H1 (cell line): ENCODE measurements at regions not wholly inside any gene's neighbourhood (a gene's known extent, or its start where the extent isn't known, plus 50 kb on each side); places are given as distances from the start of the nearest gene placed in this dataset.
"Not testable (repeated sequence)": the region's sequence is repeated elsewhere in the genome, so short reads cannot be mapped to it uniquely, and the experiment has no call there.

Experiments used
- CTCF ChIA-PET: fragments of 300-600 bp; sonication (Branson Sonifier 250); formaldehyde crosslinking; loops from one replicate; lab custom pipeline; 2021; ENCODE audit not compliant: partially characterized antibody; lab: Charles Lee
- POLR2A ChIA-PET: fragments of 300-600 bp; sonication (Branson Sonifier 250); formaldehyde crosslinking; loops from one replicate; lab custom pipeline; 2021; ENCODE audit warnings: inconsistent platforms; ENCODE audit not compliant: partially characterized antibody; lab: Charles Lee
- DNase-seq, 2 experiments: peaks; one replicate each; pipeline versions ENCODE4 v3.0.0 to v3.0.0-alpha.2; 2010 to 2022; ENCODE audit warnings: low spot score in 2 of 2, low read depth in 1 of 2, mixed read lengths in 1 of 2
- FAIRE-seq: peaks from 2 replicates; lab custom pipeline; 2011; peaks lifted over from hg19 to GRCh38; lab: Jason Lieb, UNC
- H2AFZ ChIP-seq: 2 replicates; pipeline ENCODE4 v1.8.1; 2012; ENCODE audit warnings: low read length, inconsistent platforms
- H2AK5ac ChIP-seq: 2 replicates; pipeline ENCODE4 v1.6.1; 2013; ENCODE audit warnings: low read depth, low read length
- H2BK120ac ChIP-seq: replicated peaks from 2 replicates; pipeline ENCODE3; 2013; ENCODE audit warnings: low read depth, low read length, inconsistent platforms
- H2BK12ac ChIP-seq: 2 replicates; pipeline ENCODE4 v1.6.1; 2013; ENCODE audit warnings: low read depth, low read length
- H2BK15ac ChIP-seq: 2 replicates; pipeline ENCODE4 v1.6.1; 2013; ENCODE audit warnings: low read length
- H2BK20ac ChIP-seq: 2 replicates; pipeline ENCODE4 v1.6.1; 2013; ENCODE audit warnings: low read length
- H2BK5ac ChIP-seq: 2 replicates; pipeline ENCODE4 v1.6.1; 2013; ENCODE audit warnings: low read depth, low read length
- H3K14ac ChIP-seq: 2 replicates; pipeline ENCODE4 v1.6.1; 2013; ENCODE audit warnings: inconsistent platforms; ENCODE audit not compliant: insufficient read length
- H3K18ac ChIP-seq: 2 replicates; pipeline ENCODE4 v1.6.1; 2013; ENCODE audit warnings: low read length; ENCODE audit errors: extremely low read depth
- H3K23ac ChIP-seq: 2 replicates; pipeline ENCODE4 v1.6.1; 2013; ENCODE audit warnings: inconsistent platforms; ENCODE audit not compliant: insufficient read length
- H3K23me2 ChIP-seq: 2 replicates; pipeline ENCODE4 v1.6.1; 2013; ENCODE audit warnings: low read depth, low read length
- H3K27ac ChIP-seq: 2 replicates; pipeline ENCODE4 v1.6.1; 2011; ENCODE audit warnings: low read depth, low read length, inconsistent platforms
- H3K27me3 ChIP-seq, 4 experiments: replicated peaks in 1 of 4; 1 replicate in 1 of 4; 2 replicates in 3 of 4; pipeline versions ENCODE4 v1.6.1 to v1.8.1; 2011 to 2013; ENCODE audit warnings: low read length in 3 of 4, mild to moderate bottlenecking in 3 of 4, inconsistent platforms in 2 of 4, mixed read lengths in 2 of 4, moderate library complexity in 1 of 4; ENCODE audit not compliant: control insufficient read depth in 3 of 4, insufficient read depth in 3 of 4; ENCODE audit errors: extremely low read depth in 1 of 4
- H3K36me3 ChIP-seq, 4 experiments: 2 replicates each; pipeline versions ENCODE4 v1.6.1 to v1.8.1; 2011 to 2013; ENCODE audit warnings: mild to moderate bottlenecking in 4 of 4, low read length in 3 of 4, moderate library complexity in 2 of 4, control low read depth in 1 of 4, inconsistent platforms in 1 of 4; ENCODE audit not compliant: insufficient read depth in 4 of 4, control insufficient read depth in 2 of 4
- H3K4ac ChIP-seq: replicated peaks from 2 replicates; pipeline ENCODE3; 2013; ENCODE audit warnings: low read length, low read depth, mixed read lengths, inconsistent platforms; ENCODE audit not compliant: insufficient read length
- H3K4me1 ChIP-seq, 4 experiments: replicated peaks in 1 of 4; 1 replicate in 1 of 4; 2 replicates in 3 of 4; pipeline versions ENCODE4 v1.6.1 to v1.8.1; 2011 to 2013; ENCODE audit warnings: low read length in 3 of 4, inconsistent platforms in 2 of 4, mixed read lengths in 1 of 4; ENCODE audit not compliant: insufficient read depth in 4 of 4, control insufficient read depth in 3 of 4
- H3K4me2 ChIP-seq, 2 experiments: 2 replicates each; pipeline versions ENCODE4 v1.6.1 to v1.8.1; 2011 to 2013; ENCODE audit warnings: low read depth in 2 of 2, low read length in 2 of 2, control low read depth in 1 of 2, inconsistent platforms in 1 of 2, mild to moderate bottlenecking in 1 of 2; ENCODE audit not compliant: insufficient read depth in 1 of 2
- H3K4me3 ChIP-seq, 4 experiments: fragments of 200-600, 300-600 bp in 1 of 4; sonication (generic), shearing (Covaris generic), sonication (Bioruptor Twin) in 1 of 4; 2 replicates each; pipeline versions ENCODE4 v1.5.1 to v1.8.1; 2011 to 2016; ENCODE audit warnings: low read length in 4 of 4, low read depth in 3 of 4, control low read depth in 2 of 4, inconsistent platforms in 2 of 4, mild to moderate bottlenecking in 2 of 4, mixed read lengths in 1 of 4, moderate library complexity in 1 of 4; ENCODE audit not compliant: insufficient read depth in 2 of 4; ENCODE audit errors: extremely low read depth in 1 of 4
- H3K56ac ChIP-seq: replicated peaks from 2 replicates; pipeline ENCODE3; 2013; ENCODE audit warnings: low read depth, mild to moderate bottlenecking, mixed read lengths, low read length, inconsistent platforms; ENCODE audit not compliant: insufficient read length
- H3K79me1 ChIP-seq: 2 replicates; pipeline ENCODE4 v1.6.1; 2013; ENCODE audit warnings: low read depth, low read length, control low read depth
- H3K79me2 ChIP-seq, 2 experiments: 2 replicates each; pipeline versions ENCODE4 v1.6.1 to v1.8.1; 2012 to 2013; ENCODE audit warnings: low read length in 2 of 2, mild to moderate bottlenecking in 2 of 2, inconsistent platforms in 1 of 2; ENCODE audit not compliant: insufficient read depth in 2 of 2, control insufficient read depth in 1 of 2
- H3K9ac ChIP-seq, 4 experiments: replicated peaks in 1 of 4; 1 replicate in 1 of 4; 2 replicates in 3 of 4; pipeline versions ENCODE4 v1.6.1 to v1.8.1; 2011 to 2013; ENCODE audit warnings: low read depth in 3 of 4, low read length in 3 of 4, control low read depth in 2 of 4, mild to moderate bottlenecking in 2 of 4, moderate library complexity in 2 of 4, inconsistent platforms in 1 of 4; ENCODE audit errors: extremely low read depth in 1 of 4
- H3K9me3 ChIP-seq, 2 experiments: 2 replicates each; pipeline versions ENCODE4 v1.6.1 to v1.8.1; 2012 to 2013; ENCODE audit warnings: mild to moderate bottlenecking in 2 of 2, moderate library complexity in 2 of 2, control low read depth in 1 of 2, inconsistent platforms in 1 of 2, low read depth in 1 of 2, low read length in 1 of 2, mixed read lengths in 1 of 2; ENCODE audit not compliant: insufficient read depth in 2 of 2
- H4K20me1 ChIP-seq, 2 experiments: replicated peaks in 1 of 2; 2 replicates each; pipeline versions ENCODE3 to v1.8.1; 2011 to 2013; ENCODE audit warnings: inconsistent platforms in 2 of 2, low read length in 2 of 2, mild to moderate bottlenecking in 1 of 2; ENCODE audit not compliant: insufficient read depth in 2 of 2, control insufficient read depth in 1 of 2
- H4K5ac ChIP-seq: 2 replicates; pipeline ENCODE4 v1.6.1; 2013; ENCODE audit warnings: low read length, low read depth, mixed read lengths, inconsistent platforms; ENCODE audit not compliant: insufficient read length
- H4K8ac ChIP-seq: 2 replicates; pipeline ENCODE4 v1.8.0; 2013; ENCODE audit warnings: mild to moderate bottlenecking, moderate library complexity, low read length, inconsistent platforms; ENCODE audit not compliant: insufficient read depth; ENCODE audit errors: extremely low read depth
- H4K91ac ChIP-seq: replicated peaks from 2 replicates; pipeline ENCODE3; 2013; ENCODE audit warnings: low read length, mixed read lengths, inconsistent platforms; ENCODE audit not compliant: insufficient read length
- YY1 ChIP-seq: IDR thresholded peaks from 2 replicates; pipeline ENCODE4 v1.6.1; 2011; ENCODE audit warnings: low read depth, mild to moderate bottlenecking, low read length
- WGBS, 2 experiments: shearing (Covaris generic) in 1 of 2; methylation state at CpG; one replicate each; pipeline versions ENCODE4 v1.1.6 to v1.1.7; 2013 to 2015; ENCODE audit warnings: low lambda C conversion rate in 2 of 2, mixed read lengths in 2 of 2, inconsistent platforms in 1 of 2, low coverage in 1 of 2, missing lambda C conversion rate in 1 of 2; ENCODE audit not compliant: insufficient replicate concordance in 2 of 2, insufficient coverage in 1 of 2, insufficient read length in 1 of 2; ENCODE audit errors: extremely low coverage in 1 of 2, missing lambda C conversion rate in 1 of 2; 5-methylcytosine and 5-hydroxymethylcytosine counted together

- peak in 1 of 2 experiments; percentile 2 for DNase-seq
Observed at GRCh38 chr1:83208540-83208939, 790.4 kb downstream of the TTLL7 start.

GRCh38 chr1:83194610-83195009 lies 804.3 kb downstream of the TTLL7 start:
- H3K23me2 ChIP-seq, H3K4me2 ChIP-seq, H4K91ac ChIP-seq, H3K18ac ChIP-seq, H3K4ac ChIP-seq, FAIRE-seq, H3K79me1 ChIP-seq, H4K8ac ChIP-seq, CTCF ChIA-PET, H3K36me3 ChIP-seq, H2BK120ac ChIP-seq, H2BK20ac ChIP-seq, POLR2A ChIA-PET, H4K5ac ChIP-seq, H3K27ac ChIP-seq, H3K23ac ChIP-seq, H3K14ac ChIP-seq, H3K79me2 ChIP-seq, H4K20me1 ChIP-seq, H3K9me3 ChIP-seq, H3K56ac ChIP-seq, H3K27me3 ChIP-seq, H3K9ac ChIP-seq, H3K4me1 ChIP-seq, H2BK15ac ChIP-seq, H2BK12ac ChIP-seq, H2BK5ac ChIP-seq, H2AFZ ChIP-seq, H2AK5ac ChIP-seq, H3K4me3 ChIP-seq, DNase-seq: not testable (repeated sequence)
- 100% methylated on average over 1 of the region's 1 CpG; no CpG with 5 or more reads in 1 of the 2 experiments for WGBS, 2 experiments

More at GRCh38 chr1:83208540-83208939, 790.4 kb downstream of the TTLL7 start:
- H4K8ac ChIP-seq, H2AK5ac ChIP-seq, H3K27ac ChIP-seq, H3K23me2 ChIP-seq, H2BK15ac ChIP-seq, H3K4me2 ChIP-seq, CTCF ChIA-PET, H3K4ac ChIP-seq, H4K20me1 ChIP-seq, H4K5ac ChIP-seq, H2BK20ac ChIP-seq, H3K9ac ChIP-seq, H3K23ac ChIP-seq, POLR2A ChIA-PET, H4K91ac ChIP-seq, H3K27me3 ChIP-seq, H3K4me1 ChIP-seq, H3K18ac ChIP-seq, H3K36me3 ChIP-seq, H2AFZ ChIP-seq, H3K79me1 ChIP-seq, H3K56ac ChIP-seq, H3K9me3 ChIP-seq, H2BK12ac ChIP-seq, H3K79me2 ChIP-seq, H2BK120ac ChIP-seq, H2BK5ac ChIP-seq, H3K14ac ChIP-seq, H3K4me3 ChIP-seq: not testable (repeated sequence)
- WGBS, 2 experiments, result 64% methylated on average over 4 of the region's 4 CpGs; no CpG with 5 or more reads in 1 of the 2 experiments
- TF ChIP-seq YY1, result peak; percentile 56; the same call in 1 of the 2 replicates
- FAIRE-seq, result peak; percentile 94
